Occipital lobe (tissue), 1 donor: ENCODE measurements at regions not wholly inside any gene's neighbourhood (a gene's known extent, or its start where the extent isn't known, plus 50 kb on each side); places are given as distances from the start of the nearest gene placed in this dataset.

Source experiments
- DNase-seq: peaks from one replicate; lab custom pipeline; 2025; lab: John Stamatoyannopoulos, UW

- no peak for DNase-seq
Measured at GRCh38 chr11:95692526-95693260, 96.9 kb downstream of the FAM76B start.

GRCh38 chr11:95690100-95690499, 99.5 kb downstream of the FAM76B start:
- no peak for DNase-seq

DNA sequence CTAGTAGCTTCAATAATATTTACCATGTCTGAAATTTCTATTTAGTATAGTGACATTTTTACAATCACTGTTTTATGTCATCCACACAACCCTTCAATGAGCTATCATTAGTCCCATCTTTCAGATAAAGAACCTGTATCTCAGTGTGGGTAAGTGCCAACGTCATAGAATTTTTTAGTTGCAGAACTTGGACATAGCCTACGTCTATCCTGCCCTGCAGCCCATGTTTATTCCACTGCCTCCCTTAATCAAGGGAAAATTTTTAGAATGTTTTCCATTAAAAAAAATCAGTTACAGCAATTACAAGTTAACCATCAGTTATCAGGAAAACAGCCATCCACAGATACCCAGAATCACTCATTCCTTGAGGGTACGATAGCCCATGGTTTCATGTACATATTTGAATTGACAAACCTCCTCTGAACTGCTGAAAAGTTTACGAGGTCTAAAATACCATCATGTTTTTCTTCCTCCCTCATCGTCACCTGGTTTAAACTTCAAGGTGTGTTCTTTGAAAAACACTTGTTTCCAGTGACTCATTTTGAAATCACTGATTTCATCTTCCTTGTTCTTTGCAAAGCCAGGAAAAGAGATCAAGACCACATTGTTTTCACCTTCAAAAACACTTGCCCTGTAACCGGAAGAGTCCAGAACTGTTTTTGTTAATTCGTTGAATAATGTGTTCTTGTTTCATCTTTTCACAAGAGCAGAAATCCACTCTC, 100.9 kb downstream of the FAM76B start:
- no peak for DNase-seq

DNA sequence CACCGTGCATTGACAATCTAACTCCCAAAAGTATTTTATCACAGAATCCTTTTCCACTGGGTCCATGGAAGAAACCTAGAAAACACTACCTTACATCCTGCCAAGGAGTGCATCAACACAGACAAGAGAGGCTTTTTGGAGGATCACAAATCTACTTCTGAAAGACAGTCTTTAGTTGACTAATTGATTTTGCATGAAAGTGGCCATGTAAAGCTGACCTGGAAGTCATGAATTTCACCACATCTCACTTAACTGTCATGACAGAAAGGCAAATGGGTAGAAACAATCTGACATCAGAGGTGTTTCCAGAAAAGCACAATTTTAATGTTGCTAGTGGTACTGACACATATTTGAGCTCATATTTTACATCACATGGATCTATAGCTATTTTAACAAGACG, 101.6 kb downstream of the FAM76B start:
- DNase-seq, result no peak

GRCh38 chr11:95686265-95686664, 103.3 kb downstream of the FAM76B start:
- no peak for DNase-seq

DNA sequence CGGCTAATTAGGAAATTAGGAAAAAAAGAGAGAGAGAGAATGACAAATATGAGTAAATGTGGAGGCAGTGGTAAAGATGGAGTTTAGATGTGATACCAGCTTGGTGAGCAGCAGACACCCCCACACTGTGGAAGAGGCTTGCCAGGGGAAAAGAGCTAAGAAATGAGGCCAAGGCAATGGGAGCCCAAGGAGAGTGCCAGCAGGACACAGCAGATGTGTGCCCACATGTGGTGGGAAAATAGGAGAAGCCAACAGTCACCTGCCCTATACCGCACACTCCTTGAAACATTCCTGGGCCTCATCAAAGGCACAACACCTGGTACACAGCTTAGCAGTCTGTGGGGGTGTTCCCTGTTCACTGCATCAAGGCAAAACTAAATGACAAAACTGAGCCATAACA, 104.9 kb downstream of the FAM76B start:
- peak; percentile 48 for DNase-seq

GRCh38 chr11:95684170-95684569, 105.4 kb downstream of the FAM76B start:
- DNase-seq, result no peak

- peak; percentile 12 for DNase-seq
Measured at GRCh38 chr11:95682552-95682951, 107.0 kb downstream of the FAM76B start.

- DNase-seq, result no peak
Measured at GRCh38 chr11:95680169-95680929, 109.2 kb downstream of the FAM76B start.

DNA sequence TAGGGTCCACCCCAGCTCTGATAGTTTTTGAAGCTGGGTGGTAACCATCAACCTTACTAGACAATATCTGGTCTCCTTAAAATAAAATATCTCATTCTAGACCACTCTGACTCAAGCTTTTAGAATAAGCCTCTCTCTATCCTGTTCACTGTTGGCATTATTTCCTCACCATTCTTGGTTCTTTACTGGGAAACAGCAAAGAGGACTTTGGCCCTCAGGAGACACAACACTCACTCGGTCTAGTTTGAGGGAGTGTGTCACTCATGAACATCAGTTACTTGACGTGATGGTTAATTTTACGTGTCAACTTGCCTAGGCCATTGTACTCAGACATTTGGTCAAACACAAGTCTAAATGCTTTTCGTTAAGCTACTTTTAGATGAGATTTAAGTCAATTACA, 110.6 kb downstream of the FAM76B start:
- no peak for DNase-seq

GRCh38 chr11:95676308-95676707, 113.3 kb downstream of the FAM76B start:
- DNase-seq, result no peak

DNA sequence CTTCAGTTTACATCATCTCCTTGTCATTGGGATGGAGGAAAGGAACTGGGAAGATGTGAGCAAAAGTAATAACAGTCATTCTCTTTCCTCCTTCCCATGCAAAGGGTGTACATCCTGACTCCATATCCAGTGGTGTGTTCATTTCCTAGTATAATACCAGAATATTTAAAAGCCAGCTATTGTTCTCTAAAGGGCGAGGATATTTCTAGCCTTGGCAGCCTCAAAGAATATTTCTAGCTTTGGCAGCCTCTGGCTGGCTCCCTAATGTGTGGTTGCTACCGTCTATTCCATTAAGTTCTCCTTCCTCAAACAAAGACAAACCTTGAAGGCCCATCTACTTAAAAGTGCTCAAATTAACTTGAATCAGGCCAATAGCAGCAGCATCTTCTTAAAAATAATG, 114.0 kb downstream of the FAM76B start:
- DNase-seq, result no peak

GRCh38 chr11:95674657-95675358, 114.8 kb downstream of the FAM76B start:
- no peak for DNase-seq

DNA sequence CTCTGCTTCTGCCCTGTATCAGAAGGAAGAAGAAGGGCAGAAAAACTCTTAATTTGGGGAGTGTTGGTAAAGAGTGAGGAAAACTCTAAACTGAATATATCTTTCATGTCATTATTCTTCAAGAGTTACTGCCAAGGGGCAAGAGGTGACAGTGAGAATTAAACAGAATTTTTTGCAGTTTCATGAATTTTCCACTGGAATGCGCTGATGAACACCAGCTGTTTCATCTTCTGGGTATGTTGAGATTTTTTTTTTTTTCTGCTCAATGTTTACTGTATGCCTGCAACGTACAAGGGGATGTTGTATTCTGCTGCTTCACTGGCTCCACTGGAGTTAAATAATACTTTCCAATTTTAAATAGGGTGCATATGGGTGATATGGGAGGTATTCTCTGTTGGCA, 117.8 kb downstream of the FAM76B start:
- no peak for DNase-seq

DNA sequence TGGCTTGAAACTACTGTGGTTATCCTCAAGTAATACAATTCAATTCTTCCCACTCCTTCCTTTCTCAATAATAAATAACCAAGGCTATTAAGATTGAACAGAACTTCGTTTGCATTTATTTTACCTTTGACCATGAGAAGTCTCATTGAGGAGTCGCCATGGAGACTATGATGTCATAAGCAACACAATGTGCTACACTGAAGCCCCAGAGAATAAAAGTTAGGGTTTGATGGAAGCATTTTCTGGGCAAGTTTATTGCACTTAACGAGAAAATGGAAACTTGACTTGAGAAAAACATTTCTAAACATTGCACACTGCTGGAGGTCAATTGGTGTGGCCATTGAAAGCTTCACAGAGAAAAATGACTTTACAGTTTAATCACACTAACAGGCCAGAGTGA, 121.5 kb downstream of the FAM76B start:
- no peak for DNase-seq

DNA sequence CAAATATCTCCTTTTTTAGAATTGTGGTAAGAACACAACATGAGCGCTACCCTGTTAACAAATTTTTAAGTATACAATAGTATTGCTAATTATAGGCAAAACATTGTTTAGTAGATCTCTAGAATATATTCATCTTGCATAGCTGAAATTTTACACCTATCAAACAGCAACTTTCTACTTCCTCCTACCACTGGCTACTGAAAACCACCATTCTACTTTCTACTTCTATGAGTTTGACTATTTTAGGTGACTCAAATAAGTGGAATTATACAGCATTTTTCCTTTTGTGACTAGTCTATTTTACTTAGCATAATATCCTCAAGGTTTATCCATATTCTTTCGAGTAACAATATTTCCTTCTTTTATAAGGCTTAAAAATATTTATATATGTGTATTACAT, 128.4 kb downstream of the FAM76B start:
- DNase-seq, result no peak

DNA sequence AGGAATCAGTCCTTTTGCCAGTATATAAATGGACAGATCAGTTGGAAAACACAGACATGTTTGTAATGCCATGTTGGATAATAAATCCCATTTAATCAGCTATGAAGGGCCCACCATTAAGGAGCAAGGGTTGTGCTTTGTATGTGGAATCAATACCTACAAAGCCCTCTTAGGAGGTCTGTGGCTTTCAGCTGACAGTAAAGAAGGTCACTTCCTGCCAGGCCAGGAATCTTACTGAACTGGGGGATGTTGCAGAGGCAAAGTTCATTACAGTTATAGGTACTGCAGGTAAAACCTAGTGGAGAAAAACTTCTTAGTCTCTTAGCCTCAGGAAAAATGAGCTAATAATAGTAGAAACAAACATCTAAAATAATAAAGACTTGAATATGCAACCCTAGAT, 129.5 kb downstream of the FAM76B start:
- DNase-seq, result no peak

- no peak for DNase-seq
Measured at GRCh38 chr11:95659088-95659487, 130.5 kb downstream of the FAM76B start.

- no peak for DNase-seq
Measured at GRCh38 chr11:95655536-95655935, 134.0 kb downstream of the FAM76B start.

DNA sequence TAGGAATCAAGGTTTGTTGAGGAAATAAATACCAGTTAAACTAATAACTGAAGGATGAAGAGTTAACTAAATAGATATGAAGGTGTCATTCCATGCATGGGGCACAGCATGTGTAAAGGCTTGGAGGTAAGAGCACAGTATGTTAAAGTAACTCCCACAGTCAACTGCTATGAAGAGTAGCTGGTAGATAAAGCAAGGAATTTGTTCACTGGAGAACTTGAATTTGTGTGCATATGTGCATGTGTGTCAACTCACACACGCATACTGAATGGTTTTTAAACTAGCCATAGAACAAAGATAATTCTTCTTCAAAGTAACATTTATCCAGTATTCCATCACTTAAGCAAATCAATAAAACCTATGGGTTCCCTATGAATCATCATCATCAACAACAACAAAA, 135.9 kb downstream of the FAM76B start:
- no peak for DNase-seq

GRCh38 chr11:95653099-95653498, 136.5 kb downstream of the FAM76B start:
- no peak for DNase-seq

DNA sequence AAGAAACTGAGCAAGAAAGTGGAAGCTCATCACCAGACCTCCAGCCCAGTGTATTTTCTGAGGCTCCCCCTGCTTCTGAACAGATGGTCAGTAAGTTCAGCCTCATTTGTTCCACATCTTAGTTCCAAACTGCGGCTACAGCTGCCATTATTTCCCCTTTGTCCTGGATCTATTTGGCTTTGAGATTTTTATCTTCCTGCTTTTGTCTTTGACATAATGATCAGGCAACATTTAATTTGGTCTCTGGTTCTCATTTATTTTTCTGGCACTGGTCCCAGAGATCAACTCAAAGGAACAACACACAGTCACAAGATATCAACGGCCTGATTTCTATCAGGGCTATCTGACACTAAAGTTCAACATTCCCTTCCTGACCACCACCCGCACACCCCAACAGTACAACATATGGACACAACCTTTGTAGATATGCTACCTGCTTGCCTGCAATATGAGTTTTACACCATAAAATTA, 137.5 kb downstream of the FAM76B start:
- no peak for DNase-seq
